HG02798 (cell line): ENCODE measurements at regions not wholly inside any gene's neighbourhood (a gene's known extent, or its start where the extent isn't known, plus 50 kb on each side); places are given as distances from the start of the nearest gene placed in this dataset.
"Not testable (repeated sequence)": the region's sequence is repeated elsewhere in the genome, so short reads cannot be mapped to it uniquely, and the experiment has no call there.

Source experiments
- ATAC-seq: cut with Tn5 transposase; IDR thresholded peaks from one replicate; pipeline ENCODE4 v1.9.1; 2021; ENCODE audit warnings: mild to moderate bottlenecking; ENCODE audit not compliant: unreplicated experiment, poor library complexity

DNA sequence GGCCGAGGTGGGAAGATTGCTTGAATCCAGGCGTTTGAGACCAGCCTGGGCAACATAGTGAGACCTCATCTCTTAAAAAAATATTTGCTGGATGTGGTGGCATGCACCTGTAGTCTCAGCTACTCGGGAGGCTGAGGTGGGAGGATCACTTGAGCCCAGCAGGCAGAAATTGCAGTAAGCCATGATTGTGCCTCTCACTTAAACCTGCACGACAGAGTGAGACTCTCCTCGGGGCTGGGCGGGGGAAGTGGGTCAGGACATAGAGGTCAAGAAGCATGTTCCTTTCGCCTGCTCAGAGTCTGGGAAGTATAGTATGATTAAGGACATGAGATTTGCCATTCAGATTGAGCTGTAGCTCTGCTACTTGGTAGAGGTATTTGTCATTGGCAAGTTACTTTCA lies 52.3 kb downstream of the SEPTIN7 start:
- ATAC-seq, result not testable (repeated sequence)

DNA sequence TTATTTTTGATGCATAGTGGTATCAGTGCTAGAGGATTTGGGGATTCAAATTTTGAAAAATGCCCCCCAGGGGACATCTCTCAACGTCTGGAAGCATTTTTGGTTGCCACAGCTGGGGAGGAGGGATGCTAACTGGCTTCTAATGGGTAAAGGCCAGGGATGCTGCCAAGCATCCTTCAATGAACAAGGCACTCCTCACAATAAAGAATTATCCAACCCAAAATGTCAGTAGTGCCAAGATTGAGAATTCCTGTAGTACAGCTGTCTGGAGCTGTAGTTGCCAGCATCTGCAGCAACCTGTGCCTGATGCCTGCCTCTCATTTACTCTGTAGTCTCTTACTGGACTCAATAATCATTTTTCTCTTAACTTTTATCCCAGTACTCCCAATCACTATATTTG lies 53.5 kb downstream of the SEPTIN7 start:
- no peak for ATAC-seq

DNA sequence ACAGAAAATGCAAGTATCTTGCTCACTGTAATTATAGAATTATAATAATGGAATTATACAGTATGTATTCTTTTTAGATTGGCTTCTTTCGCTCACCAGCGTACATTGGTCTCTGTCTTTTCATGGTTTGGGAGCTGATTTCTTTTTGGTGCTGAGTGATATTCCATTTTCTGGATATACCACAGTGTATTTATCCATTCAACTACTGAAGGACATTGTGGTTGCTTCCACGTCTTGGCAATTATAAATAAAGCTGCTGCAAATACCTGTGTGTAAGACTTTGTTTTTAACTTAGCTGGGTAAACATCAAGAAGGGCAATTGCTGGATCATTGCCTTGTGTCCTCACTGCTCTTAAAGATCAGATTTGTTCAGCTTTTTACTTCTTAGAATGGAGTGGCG lies 55.3 kb downstream of the SEPTIN7 start:
- ATAC-seq, result no peak

DNA sequence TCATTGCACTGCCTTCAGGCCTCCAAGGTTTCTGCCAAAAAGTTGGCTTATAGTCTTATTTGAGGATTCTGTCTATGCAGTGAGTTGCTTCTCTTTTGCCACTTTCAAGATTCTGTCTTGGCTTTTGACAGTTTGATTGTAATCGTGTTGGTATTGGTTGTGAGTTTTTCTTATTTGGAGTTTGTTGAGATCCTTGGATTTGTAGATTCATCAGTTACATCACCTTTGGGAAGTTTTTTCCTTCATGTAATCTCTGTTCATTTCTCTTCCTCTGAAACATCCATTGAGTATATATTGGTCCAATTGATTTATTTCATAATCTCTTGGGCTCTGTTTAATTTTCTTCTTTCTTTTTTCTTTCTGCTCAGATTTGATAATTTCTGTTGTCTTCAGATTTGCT lies 59.8 kb downstream of the SEPTIN7 start:
- ATAC-seq, result no peak

DNA sequence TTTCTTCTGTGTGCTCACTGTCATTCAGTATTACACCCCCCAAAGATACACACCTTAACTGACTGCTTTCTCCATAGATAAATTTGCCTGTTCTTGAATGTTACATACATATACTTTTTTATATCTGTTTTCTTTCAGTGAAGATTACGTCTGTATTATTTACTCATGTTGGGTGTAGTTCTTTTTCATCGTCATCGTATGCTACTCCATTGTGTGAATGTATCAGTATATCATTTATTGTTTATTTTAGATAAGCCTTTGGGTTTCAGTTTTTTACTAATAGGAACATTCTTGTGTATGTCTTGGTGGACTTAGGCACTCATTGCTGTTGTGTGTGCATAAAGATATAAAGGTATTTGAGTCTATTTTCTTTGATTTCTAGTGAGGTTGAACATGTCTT lies 64.4 kb downstream of the SEPTIN7 start:
- ATAC-seq, result no peak

DNA sequence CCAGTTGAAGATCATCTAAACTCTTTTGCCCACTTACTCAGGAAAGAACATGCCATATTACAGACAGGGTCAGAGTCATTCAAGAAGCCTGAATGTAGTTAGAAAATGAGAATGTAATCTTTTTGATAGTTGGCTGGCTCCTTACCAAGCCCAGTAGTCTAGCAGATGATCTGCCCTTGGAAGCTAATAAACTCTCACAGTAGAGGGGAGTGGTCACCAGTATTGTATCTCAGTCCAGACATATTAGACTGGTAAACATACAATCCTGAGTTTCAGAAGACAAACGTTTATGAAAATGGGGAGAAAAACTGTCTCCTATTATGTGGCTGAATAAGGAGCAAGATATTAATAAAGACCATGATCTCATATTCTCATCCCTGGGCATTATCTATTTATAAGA lies 65.3 kb downstream of the SEPTIN7 start:
- ATAC-seq, result no peak

DNA sequence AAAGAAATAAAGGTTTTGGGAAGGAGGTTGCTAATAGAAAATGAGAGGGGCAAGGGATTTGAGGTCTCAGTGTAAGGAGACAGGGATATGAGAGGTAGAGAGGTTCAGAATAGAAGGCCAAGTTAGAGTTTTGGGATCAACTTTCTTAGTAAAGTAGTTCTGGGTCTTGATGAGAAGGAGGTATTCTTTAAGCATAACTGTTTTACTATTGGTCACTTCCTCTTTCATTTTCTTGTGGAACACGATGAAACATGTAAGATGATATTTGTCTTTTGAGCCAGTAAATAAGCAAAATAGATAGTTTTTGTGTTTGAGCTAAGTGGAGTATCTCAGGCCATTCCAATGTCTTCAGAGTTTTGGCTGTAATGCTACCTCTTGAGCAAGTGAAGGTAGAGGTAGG lies 68.3 kb downstream of the SEPTIN7 start:
- ATAC-seq, result peak; percentile 50

DNA sequence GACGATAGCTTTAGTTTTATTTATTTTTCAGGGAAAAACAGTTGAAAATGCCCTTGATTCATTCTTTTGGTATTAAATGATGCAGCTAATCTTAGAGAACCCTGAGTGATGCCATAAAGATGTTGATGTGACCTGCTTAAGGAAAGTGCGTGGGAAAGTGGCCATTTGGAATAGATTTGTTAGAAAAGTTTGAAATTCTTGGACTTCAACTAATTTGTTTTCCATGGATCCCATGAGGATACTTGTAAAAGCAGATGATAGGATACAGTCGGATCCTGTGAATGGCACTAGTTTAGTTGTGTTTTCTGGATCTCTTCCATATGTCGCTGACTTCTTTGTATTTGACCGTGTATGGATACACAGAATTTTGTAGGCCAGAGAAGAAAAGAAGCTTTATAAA lies 69.0 kb downstream of the SEPTIN7 start:
- no peak for ATAC-seq

DNA sequence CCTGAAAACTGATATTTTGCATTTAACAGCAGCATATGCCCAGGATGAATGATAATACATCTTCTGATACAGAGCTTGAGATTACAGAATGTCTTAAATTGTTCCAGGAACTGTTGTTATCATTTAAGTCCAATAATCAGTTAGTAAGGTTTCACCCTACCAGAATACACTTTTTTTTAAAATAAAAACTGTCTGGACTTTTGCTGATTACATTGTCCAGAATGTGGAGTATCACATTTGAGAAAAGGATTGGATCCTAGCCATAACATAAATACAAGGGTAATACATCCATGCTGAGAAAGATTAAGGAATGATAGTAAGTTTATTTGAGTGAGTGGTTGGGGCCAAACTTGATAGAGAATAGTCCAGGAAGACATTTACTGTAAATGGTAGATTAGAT lies 71.0 kb downstream of the SEPTIN7 start:
- no peak for ATAC-seq

DNA sequence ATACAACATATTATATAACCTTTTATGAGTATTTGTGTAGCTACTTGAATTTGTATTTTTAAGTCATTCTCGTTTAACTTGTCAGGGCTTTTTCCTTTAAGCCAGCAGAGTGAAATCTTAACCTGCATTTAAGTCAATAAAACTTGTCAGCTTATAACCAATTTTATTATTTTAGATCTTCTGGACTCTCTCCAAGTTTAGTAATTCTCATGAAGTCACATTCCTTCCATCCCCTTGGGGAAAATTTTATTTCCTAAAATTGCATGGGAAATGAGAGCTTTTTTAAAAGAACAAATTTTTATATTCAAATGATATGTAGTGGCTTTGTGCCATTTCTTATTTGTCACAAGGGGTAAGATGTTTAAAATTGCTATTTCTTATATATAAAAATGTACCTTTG lies 74.0 kb downstream of the SEPTIN7 start:
- ATAC-seq, result no peak

DNA sequence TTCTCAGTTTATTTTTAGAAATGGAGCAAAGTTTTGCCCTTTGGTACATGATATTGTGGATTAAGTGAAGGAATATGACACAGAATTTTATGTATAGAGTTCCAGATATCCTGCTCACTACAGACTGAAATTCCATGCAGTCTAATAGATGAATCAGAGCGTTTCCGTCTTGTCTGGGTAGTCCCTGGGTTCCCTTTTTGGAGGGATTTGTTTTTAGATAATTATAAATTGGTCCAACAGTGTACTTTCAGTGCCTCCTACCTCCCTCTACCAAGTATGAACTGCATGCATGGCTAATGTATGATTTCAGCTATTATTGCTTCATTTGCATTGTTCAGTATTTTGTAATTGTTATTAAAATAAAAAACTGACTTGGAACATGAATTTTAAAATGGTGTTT lies 74.4 kb downstream of the SEPTIN7 start:
- no peak for ATAC-seq

DNA sequence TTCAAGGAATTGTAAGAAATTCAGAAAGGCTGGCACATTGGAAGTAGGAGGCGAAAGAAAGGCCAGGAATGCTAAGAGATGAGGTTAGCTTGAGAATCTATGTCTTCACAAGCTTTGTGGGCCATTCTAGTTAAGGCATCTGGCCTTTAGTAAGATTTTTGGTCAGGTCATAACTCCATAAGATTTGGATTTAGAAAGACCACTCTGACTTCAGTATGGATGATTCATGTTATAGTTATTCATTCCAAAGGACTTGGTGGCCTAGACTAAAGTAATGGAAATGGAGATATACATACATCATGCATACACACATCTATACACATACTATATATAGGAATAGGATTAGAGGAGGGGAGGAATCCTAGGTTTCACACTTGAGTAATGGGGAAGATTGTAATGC lies 77.5 kb downstream of the SEPTIN7 start:
- ATAC-seq, result no peak

DNA sequence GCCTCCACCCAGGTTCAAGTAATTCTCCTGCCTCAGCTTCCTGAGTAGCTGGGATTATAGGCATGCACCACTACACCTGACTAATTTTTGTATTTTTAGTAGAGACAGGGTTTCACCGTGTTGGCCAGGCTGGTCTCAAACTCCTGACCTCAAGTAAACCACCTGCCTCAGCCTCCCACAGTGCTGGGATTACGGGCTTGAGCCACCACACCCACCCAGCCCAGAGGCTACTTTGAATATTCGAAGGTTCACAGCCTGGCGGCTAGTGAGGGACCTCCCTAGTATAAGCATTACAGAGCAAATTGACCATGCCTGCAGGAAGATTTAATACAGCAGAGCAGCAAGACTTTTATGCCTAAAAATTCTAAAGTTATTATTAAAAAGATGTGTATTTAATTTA lies 86.6 kb downstream of the SEPTIN7 start:
- not testable (repeated sequence) for ATAC-seq

DNA sequence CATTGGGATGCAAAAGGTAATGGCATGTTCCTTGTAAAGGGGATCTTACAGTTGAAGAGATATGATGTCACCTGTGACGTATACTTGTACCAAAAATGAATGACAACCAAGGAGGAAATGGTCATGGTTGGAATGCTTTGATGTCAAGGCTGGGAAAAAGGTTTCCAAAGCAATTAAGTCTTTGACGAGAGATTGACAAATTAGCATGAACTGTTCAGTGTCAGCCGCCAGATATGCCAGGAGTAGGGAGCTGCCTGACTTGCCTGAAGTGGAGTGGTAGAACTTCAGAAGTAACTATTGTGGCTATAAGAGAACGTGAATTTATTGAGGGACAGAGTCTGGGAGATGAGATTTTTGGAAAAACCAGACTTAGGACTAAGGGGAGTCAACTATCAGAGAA lies 88.1 kb downstream of the SEPTIN7 start:
- no peak for ATAC-seq

DNA sequence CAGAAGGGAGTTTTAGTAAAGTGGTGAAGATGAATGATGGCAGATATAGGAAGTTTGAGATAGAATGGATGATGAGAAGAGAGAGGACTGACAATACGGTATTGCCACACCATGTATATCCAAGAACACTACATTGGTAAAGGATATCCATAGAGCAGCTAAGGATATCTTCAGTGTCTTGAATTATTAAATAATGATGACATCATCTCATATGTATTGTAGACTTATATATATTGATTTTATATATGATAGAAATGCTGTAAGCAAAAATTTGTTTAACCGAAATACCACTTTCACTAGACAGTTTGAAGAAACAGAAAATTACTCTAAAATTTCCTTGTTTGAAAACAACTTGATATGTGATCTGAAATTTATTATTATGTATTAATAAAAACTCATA lies 89.0 kb downstream of the SEPTIN7 start:
- no peak for ATAC-seq

DNA sequence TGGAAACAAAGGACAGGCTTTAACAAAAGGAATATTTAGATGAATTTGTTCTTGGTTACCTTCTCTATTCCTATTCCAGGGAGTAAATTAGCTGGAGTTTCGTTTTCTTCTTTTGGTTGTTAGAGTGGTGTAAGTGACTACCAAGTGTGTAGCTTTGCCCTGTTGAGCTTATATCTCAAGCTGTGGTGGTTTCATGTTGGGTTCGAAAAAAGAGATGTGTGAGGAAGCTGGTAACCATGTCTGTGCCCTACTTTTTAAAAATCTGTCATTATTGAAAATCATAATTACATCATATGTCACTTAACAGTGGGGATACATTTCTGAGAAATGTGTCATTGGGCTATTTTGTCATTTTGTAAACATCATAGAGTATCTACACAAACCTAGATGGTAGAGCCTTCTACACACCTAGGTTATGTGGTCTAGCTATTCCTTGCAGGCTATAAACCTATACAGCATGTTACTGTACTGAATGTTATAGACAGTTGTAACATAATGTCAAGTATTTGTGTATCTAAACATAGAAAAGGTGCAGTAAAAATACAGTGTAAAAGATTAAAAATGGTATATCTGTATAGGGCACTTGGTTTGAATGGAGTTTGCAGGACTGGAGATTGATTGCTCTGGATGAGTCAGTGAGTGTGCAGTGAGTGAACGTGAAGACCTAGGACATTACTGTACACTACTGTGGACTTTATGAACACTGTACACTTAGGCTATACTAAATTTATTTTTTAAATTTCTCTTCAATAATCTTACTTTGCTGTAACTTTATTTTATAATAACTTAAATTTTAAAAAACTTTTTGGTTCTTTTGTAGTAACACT lies 90.4 kb downstream of the SEPTIN7 start:
- no peak for ATAC-seq

DNA sequence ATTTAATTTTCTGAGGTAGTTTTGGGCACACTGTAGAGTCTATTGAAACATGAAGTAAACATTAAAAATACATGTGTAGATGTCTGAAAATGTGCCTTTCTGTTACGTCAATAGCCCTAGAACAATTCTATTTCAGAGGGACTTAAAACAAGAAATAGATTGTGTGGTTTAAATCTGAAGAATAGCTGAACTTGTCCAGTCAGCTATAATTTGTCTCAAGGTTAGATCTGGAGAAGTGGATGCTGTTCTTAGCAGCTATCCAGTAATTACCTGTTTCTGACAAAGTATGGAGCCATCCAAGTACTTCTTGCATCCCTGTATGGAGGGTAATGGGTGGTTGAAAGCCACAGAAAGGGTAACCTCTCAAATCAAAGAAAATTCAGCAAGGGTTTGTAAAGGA lies 92.8 kb downstream of the SEPTIN7 start:
- ATAC-seq, result no peak

DNA sequence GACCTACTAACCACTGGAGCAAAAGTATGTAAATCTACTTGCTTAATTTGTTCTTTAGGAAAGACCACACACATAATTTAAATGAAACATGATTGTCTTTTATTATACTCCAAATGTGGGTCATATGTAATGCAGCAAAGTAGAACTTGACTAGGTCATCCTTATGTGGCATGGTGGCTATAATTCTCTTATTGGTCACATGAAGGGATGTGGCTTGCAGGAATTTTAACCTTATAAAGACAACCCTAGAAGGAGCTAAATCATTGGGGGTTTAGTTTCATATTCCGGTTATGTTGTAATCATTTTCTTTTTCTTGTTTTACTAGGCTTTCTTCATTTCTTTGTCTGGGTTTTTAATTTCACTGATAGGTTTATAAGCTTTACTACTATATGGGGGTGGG lies 93.9 kb downstream of the SEPTIN7 start:
- no peak for ATAC-seq

DNA sequence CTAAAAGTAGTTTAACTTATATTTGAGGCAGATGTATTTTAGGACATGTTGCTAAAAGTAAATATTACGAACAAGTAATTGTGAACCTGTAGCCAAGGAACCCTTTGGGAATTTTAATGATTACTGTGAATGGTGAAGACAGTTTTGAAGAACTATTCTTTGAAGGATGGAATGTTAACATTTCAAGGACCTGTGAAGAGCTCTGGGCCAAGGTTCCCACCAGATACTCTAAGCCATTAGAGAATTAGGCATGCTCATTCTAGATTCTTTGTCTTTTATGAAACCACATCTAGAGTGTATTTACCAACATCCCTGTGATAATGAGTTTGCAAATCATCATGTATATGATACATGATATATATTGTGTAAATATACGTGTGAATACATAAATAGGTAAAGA lies 99.8 kb downstream of the SEPTIN7 start:
- no peak for ATAC-seq

DNA sequence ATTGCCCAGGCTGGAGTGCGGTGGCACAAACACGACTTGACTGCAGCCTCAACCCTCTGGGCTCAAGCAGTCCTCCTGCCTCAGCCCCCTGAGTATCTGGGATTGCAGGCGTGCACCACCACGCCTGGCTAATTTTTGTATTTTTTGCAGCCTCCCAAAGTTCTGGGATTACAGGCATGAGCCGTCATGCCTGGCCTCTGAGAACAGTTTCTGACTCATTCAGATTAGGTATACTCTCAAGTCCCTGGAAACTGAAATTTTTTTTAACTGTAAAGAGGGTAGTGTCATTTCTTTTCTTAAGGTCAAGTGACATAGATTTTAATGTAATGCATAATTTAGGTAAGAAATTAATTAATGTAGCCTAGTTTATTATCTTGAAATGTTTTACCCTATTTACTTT lies 104.7 kb downstream of the SEPTIN7 start:
- no peak for ATAC-seq

DNA sequence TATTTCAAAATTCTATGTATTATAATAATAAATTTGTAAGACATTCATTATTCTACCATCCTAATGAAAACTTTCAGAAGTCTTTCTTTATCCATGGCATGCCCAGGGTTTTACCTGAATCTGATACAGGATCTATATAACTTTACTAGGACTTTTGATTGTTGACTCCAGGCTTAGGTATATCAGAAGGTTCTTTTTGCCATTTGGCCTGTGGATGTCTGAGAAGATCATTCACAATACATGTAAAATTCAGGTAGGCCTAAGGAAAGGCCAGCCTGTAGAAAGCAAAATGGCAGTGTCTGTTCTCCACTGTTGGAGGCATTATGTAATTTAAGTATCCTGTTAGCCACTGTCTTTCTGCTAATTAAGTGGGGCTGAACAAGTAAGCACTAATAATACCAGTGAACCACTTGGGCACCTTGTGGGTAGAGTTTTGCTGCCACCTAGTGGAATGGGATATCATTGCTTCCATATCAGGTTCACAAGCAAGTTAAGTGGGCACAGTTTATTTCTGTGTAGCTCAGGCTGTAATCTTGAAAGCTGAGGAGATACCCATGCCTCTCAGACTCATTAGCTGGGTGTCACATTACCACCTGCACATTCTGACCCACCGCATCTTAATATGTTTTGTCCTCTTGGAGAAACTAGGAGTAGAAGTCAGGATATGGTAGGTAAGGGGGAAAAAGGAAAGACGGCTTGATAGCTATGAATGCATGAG lies 105.5 kb downstream of the SEPTIN7 start:
- ATAC-seq, result peak; percentile 83
